Heart left ventricle (tissue), 13 donors: ENCODE measurements at regions not wholly inside any gene's neighbourhood (a gene's known extent, or its start where the extent isn't known, plus 50 kb on each side); places are given as distances from the start of the nearest gene placed in this dataset.

Experiments used
- POLR2A ChIP-seq, 2 donors: fragments of 450-650 bp; IDR thresholded peaks; one replicate each; pipeline ENCODE4 v1.6.1; 2017; ENCODE audit warnings: antibody characterized with exemption in 2 of 2, mild to moderate bottlenecking in 2 of 2, moderate library complexity in 2 of 2
- TF ChIP-seq, protein P1 (sequence below), 12 donors: fragments of 200-600 bp; sonication (generic) in 4 of 12; IDR thresholded peaks; one replicate each; pipeline versions ENCODE4 v1.5.0 to v1.8.0; 2018 to 2022; ENCODE audit warnings: antibody characterized with exemption in 12 of 12, mild to moderate bottlenecking in 5 of 12
- donor health status: ischemic (EF 13 %, LVEDD 7.1; RV severe dilation, severe dysfunction).
- donor health status: DM: no; HTN: yes; CAD: no.
- donor health status: DM: no; HTN: no; CAD: no.
- donor health status: ischemic (EF 25% LVEDD 6.9; RV normal size, moderate dysfunction).
- donor health status: ischemic (EF 25% LVEDD 5.7; RV mildly dilated, moderate dysfunction).
- donor health status: ischemic (EF 35%, LVEDD 5.7; RV mildly dilated, moderate dysfunction).
- donor health status: nonischemic (EF 11% LVEDD 7.7; RV severe dilation, severe dysfunction).
- donor health status: DM: yes; HTN: yes; CAD: no.
- donor health status: PGD.
- donor health status: ischemic (EF 29% LVEDD 5.4; RV normal size, mild dysfunction).
- donor health status: nonischemic (EF 23%, LVEDD 6.1; RV moderate dilation, normal function).

DNA sequence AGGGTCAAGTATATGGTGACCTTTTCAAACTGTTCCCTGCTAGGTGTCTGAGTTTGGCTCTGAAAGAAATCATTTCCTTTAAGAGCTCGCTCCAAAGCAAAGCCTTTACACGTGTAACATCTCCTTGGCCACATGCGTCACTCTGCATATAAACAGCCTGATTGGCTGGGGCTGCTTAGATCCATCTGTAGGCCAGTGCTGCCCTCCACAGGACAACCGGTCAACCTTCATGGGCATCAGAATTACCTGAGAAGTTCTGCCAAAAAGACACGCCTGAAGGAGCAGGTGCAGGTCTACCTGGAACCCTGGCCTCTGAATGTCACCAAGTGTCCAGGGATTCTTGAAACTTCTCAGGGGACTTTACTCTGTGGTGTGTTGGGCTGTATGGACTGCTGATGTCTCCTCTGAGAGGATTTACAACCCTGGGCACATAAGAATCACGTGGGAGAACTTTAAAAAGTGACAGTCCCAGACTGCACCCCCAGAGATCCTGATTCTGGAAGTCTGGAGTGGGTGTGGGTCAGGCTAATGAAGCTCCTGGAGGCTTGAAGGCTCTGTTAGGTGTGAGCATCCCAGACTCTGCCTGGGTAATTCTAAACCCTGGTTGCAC lies 497.6 kb downstream of the GADD45G start:
- TF ChIP-seq, protein P1, sequence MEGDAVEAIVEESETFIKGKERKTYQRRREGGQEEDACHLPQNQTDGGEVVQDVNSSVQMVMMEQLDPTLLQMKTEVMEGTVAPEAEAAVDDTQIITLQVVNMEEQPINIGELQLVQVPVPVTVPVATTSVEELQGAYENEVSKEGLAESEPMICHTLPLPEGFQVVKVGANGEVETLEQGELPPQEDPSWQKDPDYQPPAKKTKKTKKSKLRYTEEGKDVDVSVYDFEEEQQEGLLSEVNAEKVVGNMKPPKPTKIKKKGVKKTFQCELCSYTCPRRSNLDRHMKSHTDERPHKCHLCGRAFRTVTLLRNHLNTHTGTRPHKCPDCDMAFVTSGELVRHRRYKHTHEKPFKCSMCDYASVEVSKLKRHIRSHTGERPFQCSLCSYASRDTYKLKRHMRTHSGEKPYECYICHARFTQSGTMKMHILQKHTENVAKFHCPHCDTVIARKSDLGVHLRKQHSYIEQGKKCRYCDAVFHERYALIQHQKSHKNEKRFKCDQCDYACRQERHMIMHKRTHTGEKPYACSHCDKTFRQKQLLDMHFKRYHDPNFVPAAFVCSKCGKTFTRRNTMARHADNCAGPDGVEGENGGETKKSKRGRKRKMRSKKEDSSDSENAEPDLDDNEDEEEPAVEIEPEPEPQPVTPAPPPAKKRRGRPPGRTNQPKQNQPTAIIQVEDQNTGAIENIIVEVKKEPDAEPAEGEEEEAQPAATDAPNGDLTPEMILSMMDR (IDR thresholded peaks at IDR 0.05) = peak; percentile 58 to 83 (median 78)
- no peak for TF ChIP-seq POLR2A (IDR thresholded peaks at IDR 0.05)
